K562 (cell line): ENCODE measurements at regions not wholly inside any gene's neighbourhood (a gene's known extent, or its start where the extent isn't known, plus 50 kb on each side); places are given as distances from the start of the nearest gene placed in this dataset.

ENCODE experiments used
- ILF3 ChIP-seq: fragments of 450-650 bp; IDR thresholded peaks from 2 replicates; pipeline ENCODE4 v1.6.1; 2018; ENCODE audit warnings: antibody characterized with exemption, mild to moderate bottlenecking, moderate library complexity, borderline replicate concordance
- JUND ChIP-seq, 2 experiments: IDR thresholded peaks; 2 replicates in 1 of 2; 3 replicates in 1 of 2; pipeline ENCODE4 v1.6.1; 2011; ENCODE audit warnings: borderline replicate concordance in 2 of 2, low read depth in 2 of 2, low read length in 2 of 2, improper control_type of control experiment in 1 of 2, missing biosample characterization in 1 of 2, missing genetic modification characterization in 1 of 2, missing genetic modification reagents in 1 of 2
- KAT8 ChIP-seq: fragments of 450-650 bp; IDR thresholded peaks from 2 replicates; pipeline ENCODE4 v1.6.1; 2016; ENCODE audit warnings: low read depth, mild to moderate bottlenecking
- NFYB ChIP-seq: IDR thresholded peaks from 2 replicates; pipeline ENCODE4 v1.6.1; 2011; ENCODE audit warnings: mild to moderate bottlenecking, moderate library complexity; ENCODE audit not compliant: insufficient read length; ENCODE audit errors: extremely low read depth
- POLR2AphosphoS2 ChIP-seq: IDR thresholded peaks from 2 replicates; pipeline ENCODE4 v1.6.1; 2012; ENCODE audit warnings: low read length, improper control_type of control experiment
- SMARCE1 ChIP-seq: fragments of 450-650 bp; IDR thresholded peaks from 2 replicates; pipeline ENCODE4 v1.7.1; 2016; ENCODE audit warnings: mild to moderate bottlenecking
- SREBF1 ChIP-seq: fragments of 150-350 bp; IDR thresholded peaks from 2 replicates; pipeline ENCODE4 v1.6.1; 2014; ENCODE audit warnings: antibody characterized with exemption, low read depth, low read length, borderline replicate concordance
- ZNF184 ChIP-seq: sonication (generic); formaldehyde crosslinking; IDR thresholded peaks from 2 replicates; pipeline ENCODE4 v1.5.0; 2020; ENCODE audit warnings: missing genetic modification reagents
- TF ChIP-seq, protein P1 (sequence below): fragments of 250-450 bp; sonication (Bioruptor Pico); IDR thresholded peaks from 2 replicates; pipeline ENCODE4 v1.4.0; 2020; ENCODE audit warnings: mild to moderate bottlenecking
- TF ChIP-seq, protein P2 (sequence below), 2 experiments: fragments of 450-650 bp; formaldehyde crosslinking in 1 of 2; IDR thresholded peaks; 2 replicates each; pipeline versions ENCODE4 v1.4.0 to v1.6.1; 2014 to 2020; ENCODE audit warnings: mild to moderate bottlenecking in 2 of 2, borderline replicate concordance in 1 of 2, low read depth in 1 of 2
- TF ChIP-seq, protein P3 (sequence below), 2 experiments: fragments of 450-650 bp in 1 of 2; sonication (generic) in 1 of 2; formaldehyde crosslinking in 1 of 2; IDR thresholded peaks in 1 of 2; conservative IDR thresholded peaks in 1 of 2; 2 replicates each; pipeline versions ENCODE4 v1.6.1 to v1.8.1; 2016 to 2023; ENCODE audit warnings: mild to moderate bottlenecking in 2 of 2, moderate library complexity in 2 of 2, inconsistent platforms in 1 of 2, missing genetic modification reagents in 1 of 2

DNA sequence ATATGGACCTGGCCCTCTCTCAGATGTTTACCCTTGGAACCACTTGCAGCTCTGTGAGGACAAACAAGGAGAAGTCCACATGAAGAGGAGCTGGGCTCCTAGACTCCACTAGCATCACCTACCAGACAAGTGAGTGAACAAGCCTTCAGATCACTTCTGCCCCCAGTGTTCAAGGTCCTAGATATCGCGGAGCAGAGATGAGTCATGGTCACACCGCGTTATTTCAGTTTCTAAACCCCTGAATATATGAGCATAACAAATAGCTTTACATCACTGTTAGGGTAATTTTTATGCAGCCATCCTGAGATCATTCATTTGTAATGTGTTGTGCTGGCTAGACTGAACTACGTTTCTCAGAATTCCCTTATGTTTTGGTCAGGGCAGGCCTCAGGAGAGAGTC lies 77.0 kb upstream of the DAP start (continued):
- TF ChIP-seq, protein P1, sequence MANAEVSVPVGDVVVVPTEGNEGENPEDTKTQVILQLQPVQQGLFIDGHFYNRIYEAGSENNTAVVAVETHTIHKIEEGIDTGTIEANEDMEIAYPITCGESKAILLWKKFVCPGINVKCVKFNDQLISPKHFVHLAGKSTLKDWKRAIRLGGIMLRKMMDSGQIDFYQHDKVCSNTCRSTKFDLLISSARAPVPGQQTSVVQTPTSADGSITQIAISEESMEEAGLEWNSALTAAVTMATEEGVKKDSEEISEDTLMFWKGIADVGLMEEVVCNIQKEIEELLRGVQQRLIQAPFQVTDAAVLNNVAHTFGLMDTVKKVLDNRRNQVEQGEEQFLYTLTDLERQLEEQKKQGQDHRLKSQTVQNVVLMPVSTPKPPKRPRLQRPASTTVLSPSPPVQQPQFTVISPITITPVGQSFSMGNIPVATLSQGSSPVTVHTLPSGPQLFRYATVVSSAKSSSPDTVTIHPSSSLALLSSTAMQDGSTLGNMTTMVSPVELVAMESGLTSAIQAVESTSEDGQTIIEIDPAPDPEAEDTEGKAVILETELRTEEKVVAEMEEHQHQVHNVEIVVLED (CRISPR knock-in tag), result no peak
- no peak for TF ChIP-seq POLR2AphosphoS2
- TF ChIP-seq SMARCE1, result no peak
- no peak for TF ChIP-seq NFYB
- TF ChIP-seq, protein P2, sequence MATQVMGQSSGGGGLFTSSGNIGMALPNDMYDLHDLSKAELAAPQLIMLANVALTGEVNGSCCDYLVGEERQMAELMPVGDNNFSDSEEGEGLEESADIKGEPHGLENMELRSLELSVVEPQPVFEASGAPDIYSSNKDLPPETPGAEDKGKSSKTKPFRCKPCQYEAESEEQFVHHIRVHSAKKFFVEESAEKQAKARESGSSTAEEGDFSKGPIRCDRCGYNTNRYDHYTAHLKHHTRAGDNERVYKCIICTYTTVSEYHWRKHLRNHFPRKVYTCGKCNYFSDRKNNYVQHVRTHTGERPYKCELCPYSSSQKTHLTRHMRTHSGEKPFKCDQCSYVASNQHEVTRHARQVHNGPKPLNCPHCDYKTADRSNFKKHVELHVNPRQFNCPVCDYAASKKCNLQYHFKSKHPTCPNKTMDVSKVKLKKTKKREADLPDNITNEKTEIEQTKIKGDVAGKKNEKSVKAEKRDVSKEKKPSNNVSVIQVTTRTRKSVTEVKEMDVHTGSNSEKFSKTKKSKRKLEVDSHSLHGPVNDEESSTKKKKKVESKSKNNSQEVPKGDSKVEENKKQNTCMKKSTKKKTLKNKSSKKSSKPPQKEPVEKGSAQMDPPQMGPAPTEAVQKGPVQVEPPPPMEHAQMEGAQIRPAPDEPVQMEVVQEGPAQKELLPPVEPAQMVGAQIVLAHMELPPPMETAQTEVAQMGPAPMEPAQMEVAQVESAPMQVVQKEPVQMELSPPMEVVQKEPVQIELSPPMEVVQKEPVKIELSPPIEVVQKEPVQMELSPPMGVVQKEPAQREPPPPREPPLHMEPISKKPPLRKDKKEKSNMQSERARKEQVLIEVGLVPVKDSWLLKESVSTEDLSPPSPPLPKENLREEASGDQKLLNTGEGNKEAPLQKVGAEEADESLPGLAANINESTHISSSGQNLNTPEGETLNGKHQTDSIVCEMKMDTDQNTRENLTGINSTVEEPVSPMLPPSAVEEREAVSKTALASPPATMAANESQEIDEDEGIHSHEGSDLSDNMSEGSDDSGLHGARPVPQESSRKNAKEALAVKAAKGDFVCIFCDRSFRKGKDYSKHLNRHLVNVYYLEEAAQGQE (IDR thresholded peaks at IDR 0.05; ENCODE audit: borderline replicate concordance), result no peak
- TF ChIP-seq, protein P2 (CRISPR knock-in tag; IDR thresholded peaks at IDR 0.05; ENCODE audit: low read depth), result no peak
- TF ChIP-seq ZNF184 (CRISPR knock-in tag), result no peak
- peak; percentile 61; the same call in 1 of the 2 replicates for TF ChIP-seq JUND (IDR thresholded peaks at IDR 0.05; ENCODE audit: borderline replicate concordance, low read depth, low read length)
- peak; percentile 69; the same call in 2 of the 3 replicates for TF ChIP-seq JUND (tag; IDR thresholded peaks at IDR 0.05; ENCODE audit: borderline replicate concordance, low read depth, low read length)
- no peak for TF ChIP-seq ILF3
- TF ChIP-seq, protein P3, sequence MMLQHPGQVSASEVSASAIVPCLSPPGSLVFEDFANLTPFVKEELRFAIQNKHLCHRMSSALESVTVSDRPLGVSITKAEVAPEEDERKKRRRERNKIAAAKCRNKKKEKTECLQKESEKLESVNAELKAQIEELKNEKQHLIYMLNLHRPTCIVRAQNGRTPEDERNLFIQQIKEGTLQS (IDR thresholded peaks at IDR 0.05), result peak; percentile 65
- TF ChIP-seq, protein P3 (CRISPR knock-in tag; conservative IDR thresholded peaks at IDR 0.05), result no peak
- TF ChIP-seq SREBF1, result no peak
- no peak for TF ChIP-seq KAT8
